Gastrocnemius medialis (tissue), 4 donors: ENCODE measurements at regions not wholly inside any gene's neighbourhood (a gene's known extent, or its start where the extent isn't known, plus 50 kb on each side); places are given as distances from the start of the nearest gene placed in this dataset.

Experiments used
- ATAC-seq, 2 donors: fragments of 150-250 bp; one replicate each; pipeline ENCODE4 v1.9.1; 2016
- DNase-seq, 2 donors: peaks; one replicate each; pipeline ENCODE4 v3.0.0-alpha.2; 2019
- H3K27ac ChIP-seq, 4 donors: fragments of 200-600 bp; sonication (generic); 1 replicate in 1 of 4; 2 replicates in 3 of 4; pipeline ENCODE4 v1.5.1; 2016 to 2018; ENCODE audit warnings: mild to moderate bottlenecking in 2 of 4, moderate library complexity in 1 of 4
- H3K27me3 ChIP-seq, 3 donors: fragments of 200-600 bp; sonication (generic) in 2 of 3; 1 replicate in 1 of 3; 2 replicates in 2 of 3; pipeline versions ENCODE4 v1.5.1 to v1.6.0; 2016 to 2019; ENCODE audit warnings: mild to moderate bottlenecking in 1 of 3, moderate library complexity in 1 of 3
- H3K36me3 ChIP-seq, 2 donors: fragments of 200-600 bp; sonication (generic) in 1 of 2; one replicate each; pipeline ENCODE4 v1.5.1; 2017 to 2018
- H3K4me1 ChIP-seq, 2 donors: fragments of 200-600 bp; sonication (generic) in 1 of 2; one replicate each; pipeline ENCODE4 v1.5.1; 2016 to 2017; ENCODE audit warnings: mild to moderate bottlenecking in 2 of 2
- H3K4me3 ChIP-seq, 4 donors: fragments of 200-600 bp; sonication (generic) in 3 of 4; 1 replicate in 1 of 4; 2 replicates in 3 of 4; pipeline ENCODE4 v1.5.1; 2016 to 2019; ENCODE audit warnings: mild to moderate bottlenecking in 2 of 4
- H3K9me3 ChIP-seq, 3 donors: fragments of 200-600 bp; sonication (generic) in 2 of 3; 1 replicate in 1 of 3; 2 replicates in 2 of 3; pipeline ENCODE4 v1.5.1; 2016 to 2019
- CTCF ChIP-seq, 5 experiments: fragments of 450-650 bp in 3 of 5; fragments of 200-600 bp in 2 of 5; sonication (generic) in 2 of 5; IDR thresholded peaks in 4 of 5; conservative IDR thresholded peaks in 1 of 5; 1 replicate in 4 of 5; 2 replicates in 1 of 5; pipeline ENCODE4 v1.5.1; 2016 to 2019; ENCODE audit warnings: antibody characterized with exemption in 5 of 5, mild to moderate bottlenecking in 3 of 5, moderate library complexity in 3 of 5
- POLR2A ChIP-seq, 2 donors: fragments of 450-650 bp; IDR thresholded peaks; one replicate each; pipeline ENCODE4 v1.6.1; 2017; ENCODE audit warnings: antibody characterized with exemption in 2 of 2, mild to moderate bottlenecking in 2 of 2, moderate library complexity in 2 of 2
- in situ Hi-C, 4 donors: fragments of 200-750 bp; cut with MboI; loops; one replicate each; pipeline versions ENCODE4 v1.15.0 to v1.8.0; 2017; ENCODE audit warnings: low sequenced_read_pairs in 4 of 4
- intact Hi-C: fragments of 100-400 bp; cut with DNase I; formaldehyde crosslinking; loops from one replicate; pipeline ENCODE4 v1.15.1; 2023; ENCODE audit warnings: low total_unique reads

GRCh38 chr6:146946559-146946958 lies 257.7 kb upstream of the STXBP5 start:
- Histone ChIP-seq H3K27ac (no peak overlapping the region), H3K4me1 (no peaks in the 10 kb centered on the region), H3K36me3 (no peaks in the 10 kb centered on the region), H3K27me3 (no peaks in the 10 kb centered on the region), H3K9me3 (no peaks in the 10 kb centered on the region), H3K4me3 (no peak overlapping the region)
- ATAC-seq, result no peak
- intact Hi-C loops, result no loop called here
- no peak for DNase-seq
- TF ChIP-seq POLR2A (IDR thresholded peaks at IDR 0.05) (no peak), CTCF (IDR thresholded peaks at IDR 0.05 in 4 of 5, conservative IDR thresholded peaks at IDR 0.05 in 1 of 5) (no peak)
- in situ Hi-C loops, result no loop called here

GRCh38 chr6:146948790-146949342 lies 255.4 kb upstream of the STXBP5 start:
- in situ Hi-C loops, result no loop called here

GRCh38 chr6:146949425-146949824 lies 254.8 kb upstream of the STXBP5 start:
- DNase-seq, result no peak
- in situ Hi-C loops, result no loop called here

More at GRCh38 chr6:146948790-146949342, 255.4 kb upstream of the STXBP5 start:
- TF ChIP-seq CTCF (IDR thresholded peaks at IDR 0.05 in 4 of 5, conservative IDR thresholded peaks at IDR 0.05 in 1 of 5) (no peak), POLR2A (IDR thresholded peaks at IDR 0.05) (no peak)
- Histone ChIP-seq H3K27ac (no peak overlapping the region), H3K36me3 (no peaks in the 10 kb centered on the region), H3K4me3 (no peak overlapping the region), H3K9me3 (no peaks in the 10 kb centered on the region), H3K27me3 (no peaks in the 10 kb centered on the region), H3K4me1 (no peaks in the 10 kb centered on the region)
- intact Hi-C loops, result no loop called here
- ATAC-seq, result no peak
- DNase-seq, result no peak

GRCh38 chr6:146950351-146950835 lies 253.8 kb upstream of the STXBP5 start:
- no peaks in the 10 kb centered on the region for H3K9me3 ChIP-seq
- in situ Hi-C loops (no loop called here), intact Hi-C loops (no loop called here)
- no peaks in the 10 kb centered on the region for H3K4me1 ChIP-seq
- TF ChIP-seq CTCF (IDR thresholded peaks at IDR 0.05 in 4 of 5, conservative IDR thresholded peaks at IDR 0.05 in 1 of 5) (no peak), POLR2A (IDR thresholded peaks at IDR 0.05) (no peak)
- ATAC-seq (no peak), DNase-seq (no peak)
- H3K27ac ChIP-seq, result no peak overlapping the region
- H3K36me3 ChIP-seq, result no peaks in the 10 kb centered on the region
- H3K4me3 ChIP-seq, result no peak overlapping the region
- H3K27me3 ChIP-seq, result no peaks in the 10 kb centered on the region

More at GRCh38 chr6:146949425-146949824, 254.8 kb upstream of the STXBP5 start:
- no peaks in the 10 kb centered on the region for H3K4me1 ChIP-seq
- H3K27me3 ChIP-seq, result no peaks in the 10 kb centered on the region
- H3K4me3 ChIP-seq, result no peak overlapping the region
- intact Hi-C loops, result no loop called here
- no peak overlapping the region for H3K27ac ChIP-seq
- H3K36me3 ChIP-seq, result no peaks in the 10 kb centered on the region
- TF ChIP-seq POLR2A (IDR thresholded peaks at IDR 0.05), result no peak
- no peak for TF ChIP-seq CTCF (IDR thresholded peaks at IDR 0.05 in 4 of 5, conservative IDR thresholded peaks at IDR 0.05 in 1 of 5)
- no peak for ATAC-seq
- no peaks in the 10 kb centered on the region for H3K9me3 ChIP-seq

- in situ Hi-C loops (no loop called here), intact Hi-C loops (no loop called here)
- ATAC-seq (no peak), DNase-seq (no peak)
- H3K4me3 ChIP-seq, result no peak overlapping the region
- H3K4me1 ChIP-seq, result no peaks in the 10 kb centered on the region
- H3K27me3 ChIP-seq, result no peaks in the 10 kb centered on the region
- H3K36me3 ChIP-seq, result no peaks in the 10 kb centered on the region
- TF ChIP-seq POLR2A (IDR thresholded peaks at IDR 0.05) (no peak), CTCF (IDR thresholded peaks at IDR 0.05 in 4 of 5, conservative IDR thresholded peaks at IDR 0.05 in 1 of 5) (no peak)
- no peaks in the 10 kb centered on the region for H3K9me3 ChIP-seq
- H3K27ac ChIP-seq, result no peak overlapping the region
Measured at GRCh38 chr6:146955570-146955969, 248.6 kb upstream of the STXBP5 start.
